GM12891 (cell line): ENCODE measurements at regions not wholly inside any gene's neighbourhood (a gene's known extent, or its start where the extent isn't known, plus 50 kb on each side); places are given as distances from the start of the nearest gene placed in this dataset.

Experiments
- POLR2A ChIP-seq: IDR thresholded peaks from 2 replicates; pipeline ENCODE4 v1.6.1; 2011; ENCODE audit warnings: low read depth, low read length, control low read depth
- POLR2AphosphoS5 ChIP-seq: IDR thresholded peaks from 2 replicates; pipeline ENCODE4 v1.6.1; 2011; ENCODE audit warnings: low read depth, low read length, control low read depth

DNA sequence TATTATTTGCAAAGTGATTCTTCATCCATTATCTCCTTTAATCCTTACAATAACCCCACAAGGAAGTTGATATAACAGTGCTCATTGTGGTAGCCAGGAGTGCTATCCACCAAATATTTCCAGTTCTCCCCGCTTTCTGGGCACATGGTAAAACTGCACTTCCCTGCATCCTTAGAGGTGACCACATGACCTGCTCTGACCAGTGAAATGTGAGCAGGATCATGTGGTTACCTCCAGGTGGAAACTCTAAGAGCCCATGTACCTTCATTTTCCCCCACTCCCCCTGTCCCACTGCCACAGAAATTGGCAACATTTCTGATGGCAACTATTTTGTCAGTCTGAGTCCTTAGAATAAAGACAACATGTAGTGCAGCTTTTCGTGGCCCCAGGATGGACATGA lies 89.7 kb downstream of the MRPL46 start:
- no peak for TF ChIP-seq POLR2AphosphoS5
- TF ChIP-seq POLR2A: no peak
